HG02678 (cell line): ENCODE measurements at regions not wholly inside any gene's neighbourhood (a gene's known extent, or its start where the extent isn't known, plus 50 kb on each side); places are given as distances from the start of the nearest gene placed in this dataset.
"Not testable (repeated sequence)": the region's sequence is repeated elsewhere in the genome, so short reads cannot be mapped to it uniquely, and the experiment has no call there.

Experiments
- ATAC-seq: cut with Tn5 transposase; IDR thresholded peaks from one replicate; pipeline ENCODE4 v1.9.1; 2021; ENCODE audit warnings: mild to moderate bottlenecking, moderate library complexity; ENCODE audit not compliant: unreplicated experiment

DNA sequence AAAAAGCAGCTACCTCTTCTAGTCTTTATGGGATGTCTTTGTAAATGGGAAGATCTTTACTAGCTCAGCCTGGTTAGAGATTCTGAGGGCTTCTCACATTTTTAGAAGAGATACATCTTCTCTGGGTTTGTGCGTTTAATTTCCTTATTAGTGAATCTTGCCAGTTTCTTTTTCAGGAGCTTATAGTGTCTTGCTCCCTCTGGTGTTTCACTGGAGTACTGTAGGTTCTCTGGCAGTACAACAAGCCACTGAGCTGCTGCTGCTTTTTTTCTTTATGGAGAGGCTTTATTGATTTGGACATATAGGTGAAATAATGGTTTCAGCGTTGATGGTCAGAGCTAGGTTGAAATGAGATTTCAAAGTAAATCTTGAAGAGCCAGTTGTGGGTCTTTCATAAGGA, 82.9 kb downstream of the LAS1L start:
- peak; percentile 72 for ATAC-seq

DNA sequence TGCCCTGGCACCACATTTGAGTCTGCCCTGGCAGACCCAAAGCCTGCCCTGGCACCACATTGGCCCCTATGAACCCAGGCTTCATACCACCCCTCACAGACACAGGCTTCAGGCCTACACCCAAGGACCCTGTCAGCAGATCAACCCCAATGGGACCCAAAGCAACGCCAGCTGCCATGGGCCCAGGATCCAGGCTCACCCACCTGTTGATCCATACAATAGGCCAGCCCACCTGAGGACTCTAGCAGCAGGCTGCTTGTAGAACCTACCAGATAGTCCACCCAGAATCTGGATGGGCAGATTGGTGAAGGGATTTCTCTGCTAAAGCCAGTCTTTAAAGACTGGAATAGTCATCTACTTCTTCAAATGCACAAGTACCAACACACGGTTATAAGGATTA, 114.4 kb downstream of the LAS1L start:
- no peak for ATAC-seq

GRCh38 chrX:65407662-65408061, 126.9 kb downstream of the LAS1L start:
- not testable (repeated sequence) for ATAC-seq

DNA sequence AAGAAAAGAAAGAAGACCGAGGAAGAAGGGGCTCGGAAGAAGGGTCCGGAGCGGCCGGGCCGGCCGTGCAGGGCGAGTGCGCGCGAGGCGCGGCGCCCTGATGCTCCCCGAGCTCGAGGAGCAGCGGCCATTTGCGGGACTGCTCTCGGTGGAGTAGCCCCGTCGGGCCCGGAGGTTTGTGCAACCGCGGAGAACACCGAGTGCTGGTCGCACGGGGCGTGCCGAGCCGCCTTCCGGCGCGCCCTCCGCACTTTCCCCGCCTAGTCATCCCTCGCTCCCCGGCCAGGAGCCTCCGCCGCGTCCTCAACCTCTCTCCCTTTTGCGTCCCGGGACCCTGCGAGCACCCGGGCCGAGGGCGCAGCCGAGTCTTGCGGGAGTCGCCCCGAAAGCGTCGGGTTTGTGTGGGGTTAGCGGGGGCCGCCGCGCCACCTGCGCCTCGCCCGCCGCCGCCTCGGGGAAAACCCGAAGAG, 127.4 kb downstream of the LAS1L start:
- no peak for ATAC-seq

- ATAC-seq = no peak
Observed at GRCh38 chrX:65406532-65406931, 128.1 kb downstream of the LAS1L start.

- ATAC-seq = no peak
Observed at GRCh38 chrX:65392284-65392683, 142.3 kb downstream of the LAS1L start.

DNA sequence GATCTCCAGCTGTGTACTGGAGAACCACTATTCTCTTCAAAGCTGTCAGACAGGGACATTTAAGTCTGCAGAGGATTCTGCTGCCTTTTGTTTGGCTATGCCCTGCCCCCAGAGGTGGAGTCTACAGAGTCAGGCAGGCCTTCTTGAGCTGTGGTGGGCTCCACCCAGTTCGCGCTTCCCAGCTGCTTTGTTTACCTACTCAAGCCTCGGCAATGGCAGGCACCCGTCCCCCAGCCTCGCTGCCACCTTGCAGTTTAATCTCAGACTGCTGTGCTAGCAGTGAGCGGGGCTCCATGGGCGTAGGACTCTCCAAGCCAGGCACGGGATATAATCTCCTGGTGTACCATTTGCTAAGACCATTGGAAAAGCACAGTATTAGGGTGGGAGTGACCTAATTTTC, 145.5 kb downstream of the LAS1L start:
- ATAC-seq = not testable (repeated sequence)
